AG04449 (cell line): ENCODE measurements at regions not wholly inside any gene's neighbourhood (a gene's known extent, or its start where the extent isn't known, plus 50 kb on each side); places are given as distances from the start of the nearest gene placed in this dataset.
A peak's percentile ranks its signal among the peaks of the same experiment; 100 is the strongest.

Experiments used
- CTCF ChIA-PET: fragments of 350-600 bp; formaldehyde crosslinking; extraction: SDS; loops from one replicate; lab custom pipeline; 2021; ENCODE audit warnings: antibody characterized with exemption; lab: Yijun Ruan, JAX
- POLR2A ChIA-PET: fragments of 400-600, 350-600 bp; formaldehyde crosslinking; extraction: SDS; loops from one replicate; lab custom pipeline; 2020; ENCODE audit warnings: antibody characterized with exemption, inconsistent platforms; lab: Yijun Ruan, JAX
- DNase-seq: peaks from one replicate; pipeline ENCODE4 v3.0.0-alpha.2; 2010; ENCODE audit warnings: low read depth, low spot score
- H3K4me3 ChIP-seq: 2 replicates; pipeline ENCODE4 v1.5.1; 2011; ENCODE audit warnings: low read depth, mild to moderate bottlenecking, control low read depth, low read length
- TF ChIP-seq, protein P1 (sequence below): IDR thresholded peaks from one replicate; pipeline ENCODE4 v1.5.1; 2011; ENCODE audit warnings: mild to moderate bottlenecking, moderate library complexity, low read length, control low read depth, inconsistent platforms; ENCODE audit not compliant: insufficient read depth; ENCODE audit errors: missing control alignments

DNA sequence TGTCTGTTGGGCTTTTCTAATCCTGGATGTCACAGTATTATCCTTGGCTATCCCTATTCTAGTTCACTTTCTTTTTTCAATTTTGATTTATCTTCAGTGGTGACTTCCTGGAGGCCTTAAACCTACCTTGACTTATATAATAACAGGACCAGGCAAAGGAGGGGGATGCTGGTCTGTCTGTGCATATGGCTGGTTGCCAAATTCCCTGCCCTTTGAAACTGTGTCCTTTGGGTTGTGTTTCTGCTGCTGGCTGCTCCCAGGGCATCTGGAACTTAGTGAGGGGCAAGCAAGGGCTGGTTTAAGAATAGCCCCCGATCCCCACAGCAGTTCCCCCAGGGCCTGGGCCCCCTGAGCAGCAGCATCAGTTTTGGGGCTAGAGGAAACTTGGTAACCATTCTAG is 96.0 kb upstream of the MAX start:
- no peak overlapping the region for H3K4me3 ChIP-seq
- TF ChIP-seq, protein P1, sequence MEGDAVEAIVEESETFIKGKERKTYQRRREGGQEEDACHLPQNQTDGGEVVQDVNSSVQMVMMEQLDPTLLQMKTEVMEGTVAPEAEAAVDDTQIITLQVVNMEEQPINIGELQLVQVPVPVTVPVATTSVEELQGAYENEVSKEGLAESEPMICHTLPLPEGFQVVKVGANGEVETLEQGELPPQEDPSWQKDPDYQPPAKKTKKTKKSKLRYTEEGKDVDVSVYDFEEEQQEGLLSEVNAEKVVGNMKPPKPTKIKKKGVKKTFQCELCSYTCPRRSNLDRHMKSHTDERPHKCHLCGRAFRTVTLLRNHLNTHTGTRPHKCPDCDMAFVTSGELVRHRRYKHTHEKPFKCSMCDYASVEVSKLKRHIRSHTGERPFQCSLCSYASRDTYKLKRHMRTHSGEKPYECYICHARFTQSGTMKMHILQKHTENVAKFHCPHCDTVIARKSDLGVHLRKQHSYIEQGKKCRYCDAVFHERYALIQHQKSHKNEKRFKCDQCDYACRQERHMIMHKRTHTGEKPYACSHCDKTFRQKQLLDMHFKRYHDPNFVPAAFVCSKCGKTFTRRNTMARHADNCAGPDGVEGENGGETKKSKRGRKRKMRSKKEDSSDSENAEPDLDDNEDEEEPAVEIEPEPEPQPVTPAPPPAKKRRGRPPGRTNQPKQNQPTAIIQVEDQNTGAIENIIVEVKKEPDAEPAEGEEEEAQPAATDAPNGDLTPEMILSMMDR = no peak
- no peak for DNase-seq
- ChIA-PET POLR2A (no interaction called here), CTCF (no interaction called here)

DNA sequence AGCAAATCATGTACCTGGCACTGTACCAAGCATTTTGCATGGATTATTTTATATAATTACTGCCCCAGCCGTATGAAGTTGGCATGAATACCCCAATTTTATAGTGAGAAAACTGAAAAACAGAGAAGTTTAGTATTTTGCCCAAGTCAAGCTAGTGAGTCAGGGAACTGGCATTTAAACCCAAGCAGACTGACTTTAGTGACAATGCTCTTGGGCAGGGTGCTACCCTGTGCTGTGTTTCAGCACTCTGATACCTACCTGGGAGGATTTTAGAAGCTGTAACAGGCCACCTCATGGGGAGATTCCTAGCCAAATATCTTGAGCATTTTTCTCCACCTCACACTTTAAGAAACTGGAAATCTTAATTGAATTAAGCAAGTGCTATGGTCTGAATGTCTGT is 98.1 kb upstream of the MAX start:
- TF ChIP-seq, protein P1 = no peak
- no peak for DNase-seq
- no peak overlapping the region for H3K4me3 ChIP-seq
- ChIA-PET POLR2A (no interaction called here), CTCF (interaction anchor here (1.4 kb wide), 2 partner anchors 212 to 624 kb away, joined by 3 to 5 read pairs; partner anchors contain the start of gene FUT8)

DNA sequence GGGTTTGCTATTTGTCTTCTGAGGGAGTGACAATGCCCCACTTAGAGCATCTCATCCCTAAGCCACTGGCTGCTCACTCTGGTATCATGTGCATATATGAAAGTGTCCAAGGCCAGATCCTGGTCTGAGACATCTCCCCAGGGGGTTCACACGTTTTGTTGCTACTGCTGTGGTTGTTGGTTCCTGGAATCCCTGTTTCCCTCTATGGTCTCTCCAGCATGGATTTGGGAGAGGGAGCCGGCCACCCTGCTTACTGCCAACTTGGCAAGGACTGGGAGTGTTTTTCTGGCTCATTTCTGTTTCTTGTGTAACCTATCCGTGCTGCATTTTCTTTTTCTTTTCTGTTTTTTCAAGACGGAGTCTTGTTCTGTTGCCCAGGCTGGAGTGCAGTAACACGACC is 101.3 kb upstream of the MAX start:
- TF ChIP-seq, protein P1 = no peak
- POLR2A ChIA-PET = no interaction called here
- H3K4me3 ChIP-seq = no peak overlapping the region
- DNase-seq = no peak
- CTCF ChIA-PET = interaction anchor here (1.3 kb wide), 1 partner anchor 208 kb away, joined by 3 read pairs; no protein-coding TSS in a partner anchor

DNA sequence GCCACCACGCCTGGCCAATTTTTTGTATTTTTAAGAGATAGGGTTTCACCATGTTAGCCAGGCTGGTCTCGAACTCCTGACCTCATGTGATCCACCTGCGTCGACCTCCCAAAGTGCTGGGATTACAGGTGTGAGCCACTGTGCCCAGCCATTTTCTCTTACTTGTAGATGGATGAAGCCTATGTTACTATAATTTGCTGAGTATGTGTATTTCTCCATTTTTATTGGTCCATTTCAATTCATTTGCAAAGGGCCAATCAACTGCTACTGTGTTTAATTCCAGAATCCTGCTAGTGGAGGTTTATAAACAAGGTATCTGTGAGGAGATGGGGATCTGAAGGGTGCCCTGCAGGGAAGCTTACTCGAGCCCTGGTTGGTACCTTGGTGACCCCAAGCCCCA is 101.7 kb upstream of the MAX start:
- no peak for DNase-seq
- ChIA-PET CTCF (interaction anchor here (1.3 to 1.6 kb wide), 2 partner anchors 16 to 208 kb away, joined by 3 read pairs; no protein-coding TSS in a partner anchor), POLR2A (no interaction called here)
- TF ChIP-seq, protein P1 = no peak
- no peak overlapping the region for H3K4me3 ChIP-seq

DNA sequence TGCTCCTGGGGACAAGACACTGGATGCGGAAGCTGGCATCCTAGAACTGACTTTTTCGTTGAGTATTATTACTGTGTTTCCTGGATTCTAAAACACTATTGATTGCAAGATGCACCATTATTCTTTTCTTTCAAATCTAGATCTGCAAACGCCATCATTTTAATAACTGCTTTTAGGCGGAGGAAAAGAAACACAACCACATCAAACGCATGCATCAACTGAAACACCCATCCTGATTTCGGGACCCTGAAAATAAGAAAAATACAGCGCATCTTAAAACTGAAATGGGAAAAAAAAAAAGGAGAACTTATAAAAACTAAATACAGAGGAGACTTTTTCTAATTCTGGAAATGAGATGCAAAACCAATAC is 103.7 kb upstream of the MAX start:
- TF ChIP-seq, protein P1 = no peak
- ChIA-PET POLR2A (interaction anchor here (0.5 to 0.9 kb wide), 2 partner anchors 34 to 37 kb away, joined by 3 read pairs; no protein-coding TSS in a partner anchor), CTCF (interaction anchor here (0.6 to 2.2 kb wide), 4 partner anchors 16 to 206 kb away, joined by 3 to 6 read pairs (median 4); no protein-coding TSS in a partner anchor)
- no peak for DNase-seq
- H3K4me3 ChIP-seq = no peak overlapping the region

GRCh38 chr14:65206448-65207096 is 104.3 kb upstream of the MAX start:
- H3K4me3 ChIP-seq = no peak overlapping the region
- ChIA-PET POLR2A (interaction anchor here (0.9 kb wide), 1 partner anchor 38 kb away, joined by 3 read pairs; no protein-coding TSS in a partner anchor), CTCF (interaction anchor here (0.6 to 2.2 kb wide), 5 partner anchors 15 to 205 kb away, joined by 3 to 6 read pairs (median 4); no protein-coding TSS in a partner anchor)
- TF ChIP-seq, protein P1 = no peak
- peak; percentile 37 for DNase-seq
